ENCODE measurements at regions not wholly inside any gene's neighbourhood (a gene's known extent, or its start where the extent isn't known, plus 50 kb on each side); places are given as distances from the start of the nearest gene placed in this dataset.

- TF ChIP-seq CTCF (IDR thresholded peaks at IDR 0.05; ENCODE audit: poor library complexity) (no peak), EZH2phosphoT487 (IDR thresholded peaks at IDR 0.05; ENCODE audit: low read depth, severe bottlenecking, unreplicated experiment) (no peak)
Measured at GRCh38 chr4:31104577-31104976, 384.4 kb downstream of the PCDH7 start.
